HG02981 (cell line): ENCODE measurements at regions not wholly inside any gene's neighbourhood (a gene's known extent, or its start where the extent isn't known, plus 50 kb on each side); places are given as distances from the start of the nearest gene placed in this dataset.
"Not testable (repeated sequence)": the region's sequence is repeated elsewhere in the genome, so short reads cannot be mapped to it uniquely, and the experiment has no call there.

Experiments
- ATAC-seq: cut with Tn5 transposase; IDR thresholded peaks from one replicate; pipeline ENCODE4 v1.9.1; 2021; ENCODE audit warnings: mild to moderate bottlenecking, moderate library complexity; ENCODE audit not compliant: unreplicated experiment

DNA sequence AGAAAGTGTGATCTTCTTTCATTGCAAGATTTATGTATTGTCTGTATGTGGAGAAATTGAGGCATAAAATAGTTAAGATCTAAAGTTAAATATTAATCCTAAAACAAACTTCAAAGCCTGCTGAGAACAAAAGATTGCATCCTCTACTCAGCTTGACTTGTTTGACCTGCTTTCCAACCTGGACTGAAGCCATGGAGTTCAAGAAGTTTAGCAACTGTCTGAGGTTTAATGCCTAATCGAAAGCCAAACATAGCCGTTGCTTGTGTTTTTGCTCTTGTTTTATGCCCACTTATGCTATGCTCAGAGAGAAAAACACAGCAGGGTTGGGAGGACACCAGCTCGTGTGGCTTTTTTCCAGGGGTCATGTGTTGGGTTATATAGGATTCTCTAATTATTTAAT is 135.6 kb downstream of the NUFIP1 start:
- no peak for ATAC-seq

DNA sequence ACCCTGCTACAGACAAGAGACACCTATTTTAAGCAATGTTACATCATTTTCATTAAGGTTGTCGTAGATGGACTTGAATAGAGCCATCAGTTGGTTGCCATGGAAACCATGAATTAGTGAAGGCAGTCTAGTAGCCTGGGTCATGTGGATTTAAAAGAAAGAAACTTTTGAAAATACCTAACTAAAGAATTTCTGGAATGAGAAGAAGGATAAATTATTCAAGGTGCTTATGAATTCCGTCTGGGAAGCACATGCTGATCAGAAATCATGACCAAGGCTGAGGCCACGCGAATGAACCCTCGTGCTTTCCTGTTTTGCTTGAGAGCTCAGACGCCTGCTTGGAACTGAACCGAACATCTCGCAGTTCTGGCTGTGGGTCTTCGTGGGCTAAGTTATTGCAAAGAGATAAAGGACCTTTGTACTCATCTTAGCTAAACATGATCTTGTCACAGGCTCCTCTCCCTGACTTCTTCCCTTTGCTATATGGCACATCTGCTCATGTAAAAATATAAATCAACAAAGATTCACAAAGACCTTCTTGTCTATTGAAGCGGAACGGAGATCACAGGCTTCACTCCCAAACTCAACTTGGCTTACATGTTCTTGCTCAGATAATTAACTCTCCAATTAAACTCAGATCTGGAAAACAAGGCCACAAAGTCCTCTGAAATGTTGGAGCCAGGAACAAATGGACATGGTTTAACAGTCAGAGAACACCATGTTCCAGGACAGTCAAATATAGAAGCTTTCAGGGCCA is 140.2 kb downstream of the NUFIP1 start:
- no peak for ATAC-seq

DNA sequence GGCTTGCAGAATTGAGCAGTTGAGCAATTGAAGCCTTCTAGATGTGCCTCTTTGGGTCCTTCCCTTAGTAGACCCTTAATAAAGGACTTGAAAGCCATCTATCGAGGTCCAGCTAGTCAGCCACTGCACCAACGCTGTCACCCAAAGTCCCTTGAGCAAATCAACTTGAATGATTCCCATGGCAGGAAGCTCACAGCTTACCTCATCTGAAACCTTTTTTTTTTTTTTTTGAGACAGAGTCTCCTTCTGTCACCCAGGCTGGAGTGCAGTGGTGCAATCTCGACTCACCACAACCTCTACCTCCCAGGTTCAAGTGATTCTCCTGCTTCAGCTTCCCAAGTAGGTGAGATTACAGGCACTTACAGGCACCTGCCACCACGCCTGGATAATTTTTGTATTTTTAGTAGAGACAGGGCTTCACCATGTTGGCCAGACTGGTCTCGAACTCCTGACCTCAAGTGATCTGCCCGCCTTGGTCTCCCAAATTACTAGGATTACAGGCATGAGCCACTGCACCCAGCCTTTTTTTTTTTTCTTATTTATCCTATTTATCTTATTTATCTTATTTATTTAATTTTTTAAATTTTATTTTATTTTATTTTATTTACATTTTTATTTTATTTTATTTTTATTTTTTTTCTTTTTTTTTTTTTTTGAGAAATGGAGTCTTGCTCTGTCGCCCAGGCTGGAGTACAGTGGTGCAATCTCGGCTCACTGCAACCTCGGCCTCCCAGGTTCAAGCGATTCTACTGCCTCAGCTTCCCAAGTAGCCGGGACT is 143.8 kb downstream of the NUFIP1 start:
- ATAC-seq = not testable (repeated sequence)

DNA sequence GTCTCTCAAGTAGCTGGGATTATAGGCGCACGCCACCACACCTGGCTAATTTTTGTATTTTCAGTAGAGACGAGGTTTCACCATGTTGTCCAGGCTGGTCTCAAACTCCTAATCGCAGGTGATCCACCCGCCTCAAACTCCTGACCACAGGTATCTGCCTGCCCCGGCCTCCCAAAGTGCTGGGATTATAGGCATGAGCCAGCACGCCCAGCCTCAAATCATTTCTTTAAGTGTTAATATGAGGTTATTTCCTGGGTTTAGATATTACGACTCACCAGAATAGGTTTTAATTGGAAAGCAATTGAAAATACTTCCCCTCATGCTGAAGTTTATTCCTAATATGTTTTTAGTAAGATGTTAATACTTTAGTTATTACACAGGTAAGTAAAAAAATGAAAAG is 144.5 kb downstream of the NUFIP1 start:
- no peak for ATAC-seq

DNA sequence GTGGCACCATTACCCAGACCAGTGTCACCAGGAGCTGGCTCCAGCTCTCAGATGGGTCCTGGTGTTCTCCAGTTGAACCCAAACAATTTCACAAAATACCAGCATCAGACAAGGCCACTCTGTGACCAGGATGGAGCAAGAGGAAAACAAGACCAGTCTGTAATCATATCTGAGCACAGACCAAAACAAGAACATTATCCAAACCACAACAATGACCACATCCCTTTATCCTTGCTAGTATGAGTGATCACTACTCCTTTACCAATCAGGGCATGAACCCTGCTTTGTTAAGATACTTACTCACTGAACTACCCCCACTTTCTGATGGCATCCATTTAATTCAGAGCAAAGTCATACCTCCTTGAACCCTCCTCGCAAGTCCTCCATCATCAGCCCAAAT is 145.9 kb downstream of the NUFIP1 start:
- ATAC-seq = no peak

DNA sequence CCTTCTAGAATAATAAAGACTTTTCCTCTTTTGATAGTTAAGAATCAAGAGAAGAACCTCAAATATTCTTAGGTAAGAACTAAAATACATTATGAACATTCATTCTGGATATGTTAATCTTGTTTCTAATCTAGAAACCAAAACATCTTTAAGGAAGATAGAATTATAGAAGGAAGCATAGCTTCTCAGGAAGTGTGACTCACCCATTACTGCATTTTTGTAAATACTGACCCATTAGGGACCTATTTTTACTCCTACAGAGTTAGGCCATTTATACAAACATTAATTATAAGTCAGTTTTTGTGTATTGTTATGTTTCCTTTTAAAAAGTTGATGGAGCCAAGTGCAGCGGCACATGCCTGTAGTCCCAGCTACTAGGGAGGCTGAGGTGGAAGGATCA is 147.1 kb downstream of the NUFIP1 start:
- no peak for ATAC-seq

DNA sequence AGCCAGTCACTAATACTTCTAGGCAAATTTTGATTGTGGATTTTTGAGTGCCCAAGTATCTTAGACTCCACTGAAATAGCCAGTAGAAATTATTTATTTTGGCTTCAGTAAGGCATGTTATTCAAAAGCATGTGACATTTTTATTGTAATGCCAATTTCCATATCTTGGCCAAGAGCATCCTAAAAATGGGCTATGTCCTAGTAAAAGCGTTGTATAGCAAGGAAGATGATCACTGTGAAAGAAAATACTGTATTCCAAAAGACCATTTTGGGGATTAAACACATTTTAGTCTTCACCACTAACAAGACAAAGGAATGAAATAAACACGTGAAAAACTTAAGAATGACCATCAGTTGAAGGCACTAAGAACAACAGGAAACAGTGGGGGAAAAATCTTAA is 149.1 kb downstream of the NUFIP1 start:
- ATAC-seq = no peak

DNA sequence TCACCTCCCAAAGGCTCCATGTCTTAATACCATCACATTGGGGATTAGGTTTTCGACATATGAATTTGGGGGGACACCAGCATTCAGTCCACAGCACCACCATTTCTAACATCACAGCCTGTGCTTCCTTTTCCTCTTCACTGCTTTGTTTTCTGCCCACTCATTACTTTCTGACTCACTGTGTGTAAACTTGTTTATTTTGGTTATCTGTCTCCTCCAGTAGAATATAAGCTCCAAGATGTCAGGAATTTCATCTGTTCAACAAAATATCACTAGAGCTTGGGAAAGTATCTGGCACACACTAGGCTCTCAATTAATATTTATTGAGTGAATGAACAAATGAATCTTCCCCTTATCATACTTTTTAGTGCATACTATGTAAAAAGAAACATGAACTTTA is 152.0 kb downstream of the NUFIP1 start:
- ATAC-seq = no peak

DNA sequence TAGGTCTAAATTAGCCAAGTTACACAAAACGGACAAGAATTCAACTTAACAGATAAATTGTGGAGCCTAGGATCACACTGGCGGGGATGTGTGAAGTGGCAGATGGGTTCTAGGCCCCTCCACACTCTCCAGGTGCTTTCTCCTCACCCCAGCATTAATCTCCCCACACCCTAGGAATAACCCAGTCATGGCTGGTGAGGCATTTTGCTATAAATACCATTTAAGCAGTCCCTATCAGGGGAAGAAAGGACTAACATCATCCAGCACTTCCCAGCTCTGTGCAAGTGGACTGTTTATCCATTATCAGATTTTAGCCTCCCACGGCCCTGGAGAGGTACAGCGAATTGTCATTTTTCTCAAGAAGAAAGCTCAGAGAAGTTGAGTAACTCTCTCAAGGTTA is 154.9 kb downstream of the NUFIP1 start:
- no peak for ATAC-seq

DNA sequence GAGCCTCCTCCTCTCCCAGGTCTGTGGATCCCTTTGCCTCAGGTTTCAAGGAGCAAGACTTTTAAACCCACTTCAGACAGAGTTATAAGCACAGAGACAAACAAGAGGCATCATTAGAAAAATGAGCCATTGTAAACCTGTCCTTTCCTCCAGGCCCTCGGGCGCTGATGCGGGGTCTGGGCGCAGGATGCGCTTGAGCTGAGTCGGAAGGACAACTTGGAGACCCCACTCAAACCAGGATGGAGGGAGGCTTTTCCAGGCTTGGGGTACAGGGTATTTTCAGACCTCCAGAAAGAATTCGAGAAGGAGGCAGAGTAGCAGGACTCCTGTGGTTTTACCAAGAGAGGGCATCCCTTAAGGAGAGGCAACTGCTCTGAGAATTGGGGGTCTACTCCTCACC is 155.6 kb downstream of the NUFIP1 start:
- ATAC-seq = no peak

DNA sequence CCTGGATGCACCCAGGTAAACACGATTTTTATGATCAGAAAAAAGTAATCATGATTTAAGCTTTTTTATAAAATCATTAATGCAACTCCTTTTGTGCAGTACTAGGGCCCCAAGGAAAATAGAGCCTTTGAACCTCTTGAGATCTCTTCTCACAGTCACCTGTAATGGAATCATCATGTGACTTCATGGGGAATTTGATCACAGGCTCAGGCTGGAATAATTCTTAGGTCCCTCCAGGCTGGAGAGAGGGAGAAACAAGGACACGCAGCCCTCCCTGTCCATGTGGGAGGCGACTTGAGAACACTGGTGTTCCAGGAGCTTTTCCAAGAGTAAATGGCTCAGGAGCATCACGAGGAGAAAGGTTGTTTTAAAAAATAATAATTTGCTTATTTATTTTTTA is 156.1 kb downstream of the NUFIP1 start:
- no peak for ATAC-seq

DNA sequence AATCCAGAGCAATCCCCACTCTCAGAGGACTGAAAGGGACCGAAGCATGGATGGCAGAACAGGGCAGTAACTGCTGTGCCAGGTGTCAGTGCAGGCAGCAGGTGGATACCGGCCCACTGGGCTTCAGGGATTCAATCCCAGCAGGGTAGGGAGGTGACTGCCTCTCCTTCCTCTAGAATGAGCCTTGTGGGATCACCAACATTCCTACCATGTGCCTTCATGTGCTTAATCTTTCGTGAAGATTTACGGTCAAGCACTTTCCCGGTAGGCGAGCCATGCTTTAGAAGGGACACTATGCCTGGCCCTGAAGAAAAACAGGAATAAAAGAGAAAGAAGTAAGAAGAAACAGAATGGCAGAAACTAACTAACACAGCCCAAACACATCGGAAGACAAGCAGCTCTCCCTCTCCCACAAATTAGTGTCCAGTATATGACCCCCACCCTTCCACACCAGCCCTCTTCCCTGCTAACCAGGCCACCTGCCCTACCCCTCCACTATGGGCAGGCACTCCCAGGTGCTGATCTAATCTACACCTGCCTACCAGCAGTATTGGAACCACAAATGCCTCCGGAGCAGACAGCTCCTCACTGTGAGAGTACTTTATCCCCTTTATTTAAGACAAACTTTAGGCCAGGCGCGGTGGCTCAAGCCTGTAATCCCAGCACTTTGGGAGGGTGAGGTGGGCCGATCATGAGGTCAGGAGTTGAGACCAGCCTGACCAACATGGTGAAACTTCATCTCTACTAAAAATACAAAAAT is 162.5 kb downstream of the NUFIP1 start:
- no peak for ATAC-seq

DNA sequence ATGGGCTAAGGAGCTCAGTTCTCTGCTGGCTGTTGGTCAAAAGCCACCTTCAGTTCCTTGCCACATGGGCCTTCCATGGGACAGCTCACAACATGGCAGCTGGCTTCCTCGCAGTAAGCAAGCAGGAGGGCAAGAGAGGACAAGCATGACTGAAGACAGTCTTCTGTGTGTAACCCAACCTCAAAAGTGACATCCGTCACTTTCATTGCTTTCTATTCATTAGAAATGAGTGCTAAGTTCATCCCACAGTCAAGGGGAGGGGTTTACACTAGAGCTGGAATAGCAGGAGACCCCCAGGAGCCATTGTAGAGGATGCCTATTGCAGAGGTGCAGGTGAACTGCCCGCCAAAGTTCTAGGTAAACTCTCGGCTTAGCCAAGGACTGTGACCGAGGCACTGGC is 163.3 kb downstream of the NUFIP1 start:
- no peak for ATAC-seq

DNA sequence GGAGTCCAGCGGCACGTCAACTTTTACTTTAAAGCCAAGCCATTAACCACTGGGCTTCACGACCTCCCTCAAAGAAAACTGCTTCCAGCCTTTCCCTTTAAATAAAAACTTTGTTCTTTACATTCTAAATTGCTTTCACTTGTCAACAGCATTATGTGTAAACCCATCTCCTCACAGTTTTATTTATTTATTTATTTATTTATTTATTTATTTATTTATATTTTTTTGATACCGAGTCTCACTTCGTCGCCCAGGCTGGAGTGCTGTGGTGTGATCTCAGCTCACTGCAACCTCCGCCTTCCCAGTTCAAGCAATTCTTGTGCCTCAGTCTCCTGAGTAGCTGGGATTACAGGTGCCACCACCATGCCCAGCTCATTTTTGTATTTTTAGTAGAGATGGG is 165.7 kb downstream of the NUFIP1 start:
- ATAC-seq = not testable (repeated sequence)

DNA sequence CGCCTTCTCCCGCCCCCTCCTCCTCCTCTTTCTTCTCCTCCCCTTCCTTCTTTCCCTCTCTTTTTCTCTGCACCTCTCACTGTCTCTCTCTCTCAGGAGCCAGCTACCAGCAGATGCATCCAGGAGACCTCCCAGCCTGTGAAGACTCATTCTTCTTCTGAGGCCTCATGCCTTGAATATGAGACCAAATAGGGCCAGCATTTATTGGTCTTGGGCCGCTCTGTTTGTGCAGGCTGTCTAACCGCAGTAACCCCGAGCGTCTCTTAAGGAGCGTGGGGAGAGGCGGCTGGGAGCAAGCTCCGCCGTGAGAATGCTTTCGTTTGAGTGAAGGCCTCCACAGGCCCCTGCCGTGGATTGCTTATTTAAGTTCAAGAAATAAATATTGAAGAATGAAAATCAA is 167.0 kb downstream of the NUFIP1 start:
- ATAC-seq = no peak

DNA sequence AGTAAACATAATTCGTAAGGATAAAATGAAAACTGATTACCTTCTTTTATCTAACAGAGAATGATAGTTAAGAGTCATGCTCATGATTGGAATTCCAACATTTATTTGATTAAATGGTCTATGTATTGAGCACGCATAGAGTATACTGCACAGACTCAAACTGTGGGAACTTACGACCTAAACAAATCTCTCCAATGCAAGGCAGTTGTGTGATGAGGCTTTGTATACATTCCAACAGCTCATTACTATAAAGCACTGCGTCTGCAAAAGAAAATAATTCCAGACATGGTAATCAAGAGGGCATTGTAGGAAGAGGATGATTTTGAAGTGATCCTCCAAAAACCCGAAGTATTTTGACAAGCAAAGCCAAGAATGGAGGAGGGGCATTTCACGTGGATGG is 169.5 kb downstream of the NUFIP1 start:
- ATAC-seq = no peak

DNA sequence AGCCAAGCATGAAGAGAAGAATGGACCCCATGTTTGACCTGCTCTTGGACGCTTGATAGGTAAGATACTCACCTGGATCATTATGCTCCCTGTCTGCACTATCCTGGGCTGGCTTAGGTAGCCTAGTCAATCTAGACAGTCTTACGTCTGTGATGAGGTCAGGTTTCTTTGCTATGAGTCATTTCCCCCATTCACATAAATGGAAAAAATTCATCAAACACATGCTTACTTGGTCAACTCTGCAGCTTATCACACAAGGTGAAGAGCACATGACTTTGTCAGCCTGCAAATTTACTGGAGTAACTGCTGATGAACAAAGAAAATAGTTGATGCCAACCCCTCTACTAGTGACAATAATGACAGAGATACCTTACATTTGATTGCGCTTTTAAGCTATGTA is 170.0 kb downstream of the NUFIP1 start:
- ATAC-seq = no peak

DNA sequence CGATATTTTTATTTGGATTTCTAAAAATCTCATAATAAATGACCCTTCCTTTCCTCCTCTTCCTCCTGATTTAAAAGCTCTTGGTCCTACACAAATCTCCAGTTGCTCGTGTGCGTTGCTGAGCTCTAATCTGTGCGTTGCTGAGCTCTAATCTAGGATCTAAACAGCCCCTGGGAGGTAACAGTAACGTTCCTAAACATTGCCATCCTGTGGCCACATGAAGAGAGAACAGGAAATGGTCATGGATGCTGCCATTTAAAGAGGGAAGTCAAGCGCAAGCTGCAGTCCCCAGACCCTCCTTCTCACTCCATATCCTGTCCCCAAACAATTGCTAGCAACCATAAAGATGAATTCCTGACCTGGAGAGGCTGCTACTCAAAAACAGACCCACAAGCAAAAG is 170.8 kb downstream of the NUFIP1 start:
- ATAC-seq = no peak

DNA sequence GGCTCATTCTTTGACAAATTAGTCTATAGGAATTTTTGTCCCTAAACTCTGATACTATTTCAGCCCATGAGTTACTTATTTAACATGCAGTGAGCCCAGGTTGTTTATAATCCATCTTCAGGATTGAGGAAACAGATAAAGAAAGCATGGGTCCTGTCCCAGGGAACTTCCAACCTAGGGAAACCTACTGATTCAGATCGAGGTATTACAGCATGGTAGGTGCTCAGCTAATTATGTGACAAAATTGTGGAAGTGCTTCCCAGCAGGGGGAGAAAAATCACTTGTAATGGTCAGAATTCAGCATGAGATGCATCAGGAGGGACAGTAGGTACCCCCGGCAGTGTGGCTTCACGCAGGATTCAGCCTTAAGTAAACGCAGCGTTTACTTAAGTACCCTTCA is 171.3 kb downstream of the NUFIP1 start:
- no peak for ATAC-seq

DNA sequence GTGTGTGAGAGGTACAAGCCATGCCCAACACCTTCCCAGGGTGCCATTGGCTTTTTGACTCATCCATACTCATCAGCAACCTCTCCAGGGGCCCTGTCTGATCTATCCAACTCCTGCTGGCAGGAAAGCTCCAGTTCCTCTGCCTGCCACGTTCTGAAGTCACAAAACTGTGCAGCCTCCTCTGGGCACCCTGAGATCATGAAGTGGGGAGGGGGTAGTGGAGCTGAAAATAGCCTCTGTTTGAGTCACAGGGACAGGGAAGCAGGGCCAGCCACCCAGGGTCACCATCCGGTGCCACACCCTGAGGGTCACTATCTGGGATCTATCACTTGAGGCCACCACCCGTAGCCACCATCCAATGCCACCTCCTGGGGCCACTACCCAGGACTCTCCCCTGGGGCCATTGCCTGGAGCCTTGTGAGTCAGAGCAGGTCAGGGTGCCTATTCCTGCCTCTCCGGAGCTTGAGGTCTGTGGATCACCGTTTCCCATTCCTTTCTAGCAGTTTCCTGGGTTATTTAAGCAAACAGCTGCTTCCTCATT is 172.1 kb downstream of the NUFIP1 start:
- ATAC-seq = no peak

DNA sequence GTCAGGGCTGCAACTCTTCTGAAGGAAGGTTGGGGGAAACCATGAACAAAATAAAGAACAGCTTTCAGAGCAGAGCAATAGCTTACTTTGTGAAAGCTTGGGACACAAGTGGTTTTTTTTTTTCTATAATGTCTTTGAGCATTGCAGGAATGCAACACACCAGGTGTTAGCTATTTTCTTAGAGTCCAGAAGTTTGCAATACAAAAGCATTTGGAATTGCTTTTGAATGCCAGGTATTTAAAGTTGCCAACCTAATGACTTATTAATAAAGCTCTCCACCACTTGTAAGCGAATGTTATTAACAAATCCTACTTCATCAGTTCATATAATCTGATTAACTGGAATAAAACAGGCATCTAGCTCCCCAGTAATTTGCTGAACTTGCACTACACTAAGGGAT is 172.6 kb downstream of the NUFIP1 start:
- no peak for ATAC-seq

DNA sequence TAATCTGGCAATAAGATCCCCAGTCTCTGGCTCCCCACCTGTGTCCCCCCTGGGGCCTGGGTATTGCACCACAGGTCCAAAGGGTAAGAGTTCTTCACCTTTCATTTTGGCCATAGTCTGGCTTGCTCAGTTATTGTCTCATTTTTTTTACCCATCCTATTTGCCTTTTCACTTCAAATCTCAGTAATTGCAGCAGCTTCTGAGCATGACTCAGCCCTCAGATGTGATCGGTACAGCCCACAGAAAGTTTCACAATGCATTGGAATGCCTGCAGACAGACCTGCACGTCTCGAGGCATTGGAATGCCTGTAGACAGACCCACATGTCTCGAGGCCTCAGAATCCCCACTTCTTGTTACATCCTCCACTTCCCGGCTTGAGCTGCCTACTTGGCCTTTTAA is 173.6 kb downstream of the NUFIP1 start:
- no peak for ATAC-seq
